Naive thymus-derived CD4-positive, alpha-beta T cell (primary cell): ENCODE measurements at regions not wholly inside any gene's neighbourhood (a gene's known extent, or its start where the extent isn't known, plus 50 kb on each side); places are given as distances from the start of the nearest gene placed in this dataset.
"Not testable (repeated sequence)": the region's sequence is repeated elsewhere in the genome, so short reads cannot be mapped to it uniquely, and the experiment has no call there.

Source experiments
- ATAC-seq: fragments of 150-1000 bp; cut with Tn5 transposase; 2 replicates; pipeline ENCODE4 v1.10.0; 2021; ENCODE audit warnings: mild to moderate bottlenecking, moderate library complexity
- CTCF ChIA-PET: fragments of 350-600 bp; sonication (Branson Sonifier 250); formaldehyde crosslinking; loops from one replicate; lab custom pipeline; 2021; ENCODE audit warnings: antibody characterized with exemption; lab: Charles Lee
- POLR2A ChIA-PET: fragments of 350-600 bp; sonication (Branson Sonifier 250); formaldehyde crosslinking; loops from one replicate; lab custom pipeline; 2021; ENCODE audit warnings: antibody characterized with exemption, inconsistent platforms; lab: Charles Lee
- DNase-seq, 9 donors: peaks; one replicate each; pipeline versions ENCODE4 v3.0.0 to v3.0.0-alpha.2; 2020 to 2022; ENCODE audit warnings: mixed read lengths in 1 of 9
- H3K27ac ChIP-seq: one replicate; pipeline ENCODE4 v1.7.0; 2013; ENCODE audit warnings: mild to moderate bottlenecking, low read depth, low read length, moderate library complexity
- H3K27me3 ChIP-seq, 2 donors: one replicate each; pipeline ENCODE4 v1.7.0; 2013; ENCODE audit warnings: low read length in 2 of 2, mild to moderate bottlenecking in 2 of 2, moderate library complexity in 2 of 2; ENCODE audit not compliant: control insufficient read depth in 2 of 2, insufficient read depth in 2 of 2
- H3K36me3 ChIP-seq, 3 experiments: 1 replicate in 2 of 3; 2 replicates in 1 of 3; pipeline ENCODE4 v1.7.0; 2013; ENCODE audit warnings: low read length in 3 of 3, mild to moderate bottlenecking in 3 of 3, moderate library complexity in 1 of 3; ENCODE audit not compliant: insufficient read depth in 3 of 3, control insufficient read depth in 2 of 3
- H3K4me1 ChIP-seq, 2 donors: one replicate each; pipeline ENCODE4 v1.7.0; 2013; ENCODE audit warnings: low read length in 2 of 2, mild to moderate bottlenecking in 2 of 2, moderate library complexity in 1 of 2; ENCODE audit not compliant: control insufficient read depth in 2 of 2, insufficient read depth in 2 of 2
- H3K4me3 ChIP-seq: 2 replicates; pipeline ENCODE4 v1.7.0; 2013; ENCODE audit warnings: mild to moderate bottlenecking, low read length
- H3K9me3 ChIP-seq, 3 experiments: 1 replicate in 2 of 3; 2 replicates in 1 of 3; pipeline ENCODE4 v1.7.0; 2013; ENCODE audit warnings: low read length in 3 of 3; ENCODE audit not compliant: control insufficient read depth in 2 of 3
- H3K27ac Mint-ChIP-seq, 9 donors: one replicate each; pipeline ENCODE4 v1.8.0; 2020 to 2022; ENCODE audit warnings: mixed read lengths in 9 of 9, mild to moderate bottlenecking in 8 of 9, moderate library complexity in 5 of 9, inconsistent platforms in 2 of 9
- H3K27me3 Mint-ChIP-seq, 5 donors: one replicate each; pipeline ENCODE4 v1.8.0; 2021 to 2022; ENCODE audit warnings: mixed read lengths in 5 of 5, mild to moderate bottlenecking in 1 of 5
- H3K36me3 Mint-ChIP-seq, 5 donors: one replicate each; pipeline ENCODE4 v1.8.0; 2020 to 2022; ENCODE audit warnings: mixed read lengths in 5 of 5, mild to moderate bottlenecking in 3 of 5, inconsistent platforms in 1 of 5
- H3K4me1 Mint-ChIP-seq, 7 donors: one replicate each; pipeline ENCODE4 v1.8.0; 2020 to 2022; ENCODE audit warnings: mixed read lengths in 7 of 7, mild to moderate bottlenecking in 3 of 7, inconsistent platforms in 1 of 7
- H3K4me3 Mint-ChIP-seq, 10 donors: one replicate each; pipeline ENCODE4 v1.8.0; 2020 to 2022; ENCODE audit warnings: mild to moderate bottlenecking in 10 of 10, mixed read lengths in 10 of 10, moderate library complexity in 6 of 10, inconsistent platforms in 2 of 10
- H3K9me3 Mint-ChIP-seq, 11 donors: one replicate each; pipeline ENCODE4 v1.8.0; 2020 to 2022; ENCODE audit warnings: mixed read lengths in 11 of 11, mild to moderate bottlenecking in 4 of 11, inconsistent platforms in 1 of 11, moderate library complexity in 1 of 11
- intact Hi-C, 2 donors: fragments of 100-400 bp; cut with micrococcal nuclease; formaldehyde crosslinking; loops; one replicate each; pipeline ENCODE4 v1.15.1; 2023

DNA sequence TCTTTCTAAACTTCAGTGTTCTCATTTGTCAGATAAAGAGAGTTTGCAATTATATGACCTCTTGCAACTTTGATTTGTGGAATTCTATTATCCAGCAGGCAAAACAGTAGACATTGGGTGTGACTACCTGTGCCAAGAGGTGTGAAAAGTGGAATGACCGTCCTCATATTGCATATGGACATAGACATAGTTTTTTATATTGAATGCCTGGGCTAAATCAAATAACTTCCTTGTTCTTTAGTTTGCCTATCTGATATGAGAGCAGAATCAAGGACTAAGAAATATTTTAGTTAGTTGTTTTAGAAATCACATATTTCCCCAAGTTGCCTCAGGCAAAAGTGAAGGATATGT lies 117.7 kb upstream of the KLF8 start:
- no peaks in the 10 kb centered on the region for H3K9me3 ChIP-seq
- H3K27ac ChIP-seq = no peak overlapping the region
- Mint-ChIP-seq H3K4me1 (no peaks in the 10 kb centered on the region), H3K27me3 (no peaks in the 10 kb centered on the region), H3K9me3 (peaks cover 0 to 14% (median 4%) of the 10 kb centered on the region in 11 donors), H3K36me3 (peaks cover 0 to 6% (median 0%) of the 10 kb centered on the region in 5 donors), H3K27ac (no peak overlapping the region), H3K4me3 (no peak overlapping the region)
- no peaks in the 10 kb centered on the region for H3K27me3 ChIP-seq
- ATAC-seq (no peak), DNase-seq (no peak)
- no peak overlapping the region for H3K4me3 ChIP-seq
- no peaks in the 10 kb centered on the region for H3K36me3 ChIP-seq
- ChIA-PET POLR2A (no interaction called here), CTCF (no interaction called here)
- intact Hi-C loops = no loop called here
- H3K4me1 ChIP-seq = no peaks in the 10 kb centered on the region

- no peak for DNase-seq
- H3K9me3 ChIP-seq = no peaks in the 10 kb centered on the region
- H3K4me3 Mint-ChIP-seq = no peak overlapping the region
- no peaks in the 10 kb centered on the region for H3K36me3 Mint-ChIP-seq
- ChIA-PET POLR2A (no interaction called here), CTCF (no interaction called here)
- no peak overlapping the region for H3K27ac Mint-ChIP-seq
- no peaks in the 10 kb centered on the region for H3K9me3 Mint-ChIP-seq
- no peak overlapping the region for H3K27ac ChIP-seq
- no peak for ATAC-seq
- no peaks in the 10 kb centered on the region for H3K36me3 ChIP-seq
- no peak overlapping the region for H3K4me3 ChIP-seq
- H3K27me3 ChIP-seq = no peaks in the 10 kb centered on the region
- intact Hi-C loops = no loop called here
- no peaks in the 10 kb centered on the region for H3K4me1 Mint-ChIP-seq
- H3K4me1 ChIP-seq = no peaks in the 10 kb centered on the region
- H3K27me3 Mint-ChIP-seq = no peaks in the 10 kb centered on the region
Observed at GRCh38 chrX:56120242-56120641, 111.9 kb upstream of the KLF8 start.

DNA sequence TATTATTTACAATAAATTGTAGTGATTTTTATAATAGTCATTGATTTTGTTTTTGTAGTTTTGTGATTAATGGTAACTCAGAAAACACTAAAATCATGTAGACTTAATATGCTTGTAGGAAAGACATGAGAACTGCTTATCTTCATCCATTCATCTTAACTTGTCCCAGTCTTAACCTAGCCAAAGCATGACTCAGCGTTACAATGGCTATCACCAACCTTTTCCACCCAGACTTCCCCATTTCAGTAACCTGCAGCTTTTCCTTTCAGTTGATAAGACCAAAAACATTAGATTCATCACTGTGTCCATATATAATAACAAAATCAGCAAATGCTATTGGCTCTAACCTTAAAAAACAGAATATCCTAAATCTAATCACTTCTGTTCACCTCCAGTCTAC lies 106.2 kb upstream of the KLF8 start:
- no peak for DNase-seq
- no peaks in the 10 kb centered on the region for H3K36me3 ChIP-seq
- ChIA-PET CTCF (no interaction called here), POLR2A (no interaction called here)
- intact Hi-C loops = no loop called here
- Mint-ChIP-seq H3K4me1 (no peaks in the 10 kb centered on the region), H3K36me3 (peaks cover 0 to 11% (median 6%) of the 10 kb centered on the region in 5 donors), H3K27ac (no peak overlapping the region), H3K4me3 (no peak overlapping the region), H3K9me3 (peaks cover 0 to 25% (median 9%) of the 10 kb centered on the region in 11 donors), H3K27me3 (no peaks in the 10 kb centered on the region)
- no peak overlapping the region for H3K27ac ChIP-seq
- ATAC-seq = no peak
- no peaks in the 10 kb centered on the region for H3K9me3 ChIP-seq
- H3K4me1 ChIP-seq = no peaks in the 10 kb centered on the region
- no peaks in the 10 kb centered on the region for H3K27me3 ChIP-seq
- H3K4me3 ChIP-seq = no peak overlapping the region

DNA sequence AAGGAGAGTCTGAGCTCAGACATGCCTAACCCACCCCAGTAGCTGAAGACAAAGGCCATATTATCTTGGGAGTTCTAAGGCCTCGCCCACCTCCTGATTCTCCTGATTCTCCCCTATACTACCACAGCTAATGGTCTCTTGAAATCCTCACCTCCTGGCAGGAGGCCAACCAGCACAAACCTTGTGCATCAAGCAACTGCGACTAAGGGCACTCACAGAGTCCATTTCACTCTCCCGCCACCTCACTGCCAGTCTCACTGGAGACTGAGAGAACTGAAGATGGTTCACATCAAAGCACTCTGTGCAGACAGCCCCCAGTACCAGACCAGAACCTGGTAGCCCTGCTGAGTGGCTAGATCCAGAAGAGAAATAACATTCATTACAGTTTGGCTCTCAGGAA lies 102.1 kb upstream of the KLF8 start:
- Mint-ChIP-seq H3K4me3 (no peak overlapping the region), H3K27ac (no peak overlapping the region), H3K27me3 (no peaks in the 10 kb centered on the region), H3K36me3 (peaks cover 0 to 14% (median 7%) of the 10 kb centered on the region in 5 donors), H3K9me3 (peaks cover 3 to 60% (median 21%) of the 10 kb centered on the region in 11 donors), H3K4me1 (no peaks in the 10 kb centered on the region)
- CTCF ChIA-PET = no interaction called here
- Histone ChIP-seq H3K4me1 (no peaks in the 10 kb centered on the region), H3K27ac (no peak overlapping the region), H3K4me3 (no peak overlapping the region), H3K27me3 (no peaks in the 10 kb centered on the region), H3K9me3 (no peaks in the 10 kb centered on the region), H3K36me3 (no peaks in the 10 kb centered on the region)
- intact Hi-C loops = no loop called here
- DNase-seq (no peak), ATAC-seq (no peak)
- POLR2A ChIA-PET = no interaction called here

DNA sequence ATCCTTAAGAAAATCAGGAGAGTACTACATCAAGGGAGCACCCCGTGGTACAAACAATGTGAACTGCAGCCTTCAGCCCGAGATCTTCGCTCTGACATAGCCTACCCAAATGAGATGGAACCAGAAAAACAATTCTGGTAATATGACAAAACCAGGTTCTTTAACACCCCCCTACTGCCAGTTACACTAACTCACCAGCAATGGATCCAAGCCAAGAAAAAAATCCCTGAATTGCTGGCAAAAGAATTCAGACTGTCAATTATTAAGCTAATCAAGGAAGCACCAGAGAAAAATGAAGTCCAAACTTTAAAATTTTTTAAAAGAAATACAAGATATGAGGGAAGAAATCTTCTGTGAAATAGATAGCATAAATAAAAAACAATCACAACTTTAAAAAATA lies 101.7 kb upstream of the KLF8 start:
- Histone ChIP-seq H3K4me1 (no peaks in the 10 kb centered on the region), H3K9me3 (no peaks in the 10 kb centered on the region), H3K27me3 (no peaks in the 10 kb centered on the region), H3K36me3 (no peaks in the 10 kb centered on the region), H3K27ac (no peak overlapping the region), H3K4me3 (no peak overlapping the region)
- Mint-ChIP-seq H3K4me3 (no peak overlapping the region), H3K4me1 (no peaks in the 10 kb centered on the region), H3K27me3 (no peaks in the 10 kb centered on the region), H3K27ac (no peak overlapping the region), H3K9me3 (peaks cover 3 to 60% (median 21%) of the 10 kb centered on the region in 11 donors), H3K36me3 (peaks cover 0 to 14% (median 7%) of the 10 kb centered on the region in 5 donors)
- intact Hi-C loops = no loop called here
- DNase-seq (no peak), ATAC-seq (no peak)
- CTCF ChIA-PET = no interaction called here
- POLR2A ChIA-PET = no interaction called here

- H3K27me3 Mint-ChIP-seq, DNase-seq, H3K27ac ChIP-seq, H3K36me3 ChIP-seq, H3K27ac Mint-ChIP-seq, POLR2A ChIA-PET, CTCF ChIA-PET, H3K4me1 Mint-ChIP-seq, H3K27me3 ChIP-seq, H3K9me3 ChIP-seq, H3K4me1 ChIP-seq, ATAC-seq, intact Hi-C loops, H3K4me3 ChIP-seq, H3K4me3 Mint-ChIP-seq: not testable (repeated sequence)
- H3K36me3 Mint-ChIP-seq = peaks cover 0 to 11% (median 0%) of the 10 kb centered on the region in 5 donors
- peaks cover 0 to 36% (median 14%) of the 10 kb centered on the region in 11 donors for H3K9me3 Mint-ChIP-seq
Observed at GRCh38 chrX:56164135-56164534, 68.0 kb upstream of the KLF8 start.
